ENCODE measurements at regions not wholly inside any gene's neighbourhood (a gene's known extent, or its start where the extent isn't known, plus 50 kb on each side); places are given as distances from the start of the nearest gene placed in this dataset.

DNA sequence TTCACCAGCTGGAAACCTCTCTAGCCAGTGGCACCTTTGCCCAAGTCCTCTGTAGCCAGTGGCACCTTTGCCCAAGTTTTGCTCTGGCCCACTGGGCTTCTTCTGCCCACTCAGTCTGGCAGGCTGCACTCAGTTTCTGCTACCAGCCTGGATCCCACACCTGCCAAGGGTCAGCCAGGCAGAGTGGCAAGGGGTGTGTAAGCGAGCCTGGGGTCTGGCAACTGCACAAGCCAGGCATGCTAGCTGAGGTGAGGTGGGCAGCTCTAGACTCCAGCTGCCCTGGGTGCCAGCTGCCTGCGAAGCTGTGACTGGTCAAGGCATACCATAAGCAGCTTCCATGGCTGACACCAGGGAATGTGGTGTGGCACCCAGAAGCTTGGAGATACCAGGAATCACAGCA lies 233.1 kb upstream of the DKK2 start:
- no peaks in the 10 kb centered on the region for H3K9me3 ChIP-seq (ENCODE audit: control insufficient read depth, low read length, poor library complexity, severe bottlenecking)
- Mint-ChIP-seq H3K36me3 (ENCODE audit: low read depth) (no peaks in the 10 kb centered on the region), H3K27me3 (no peaks in the 10 kb centered on the region), H3K27ac (no peak overlapping the region), H3K4me3 (no peak overlapping the region), H3K4me1 (no peaks in the 10 kb centered on the region)
- DNase-seq (no peak), ATAC-seq (no peak)

- no peaks in the 10 kb centered on the region for H3K27me3 Mint-ChIP-seq
- no peaks in the 10 kb centered on the region for H3K9me3 ChIP-seq (ENCODE audit: control insufficient read depth, low read length, poor library complexity, severe bottlenecking)
- no peaks in the 10 kb centered on the region for H3K4me1 Mint-ChIP-seq
- no peak overlapping the region for H3K4me3 Mint-ChIP-seq
- no peak for DNase-seq
- no peak for ATAC-seq
- no peaks in the 10 kb centered on the region for H3K36me3 Mint-ChIP-seq (ENCODE audit: low read depth)
- H3K27ac Mint-ChIP-seq, result no peak overlapping the region
These were observed 229.7 kb upstream of the DKK2 start for GRCh38 chr4:107265859-107266258.

GRCh38 chr4:107261241-107261874 lies 225.2 kb upstream of the DKK2 start:
- Mint-ChIP-seq H3K4me1 (no peaks in the 10 kb centered on the region), H3K4me3 (no peak overlapping the region), H3K36me3 (ENCODE audit: low read depth) (no peaks in the 10 kb centered on the region), H3K27ac (no peak overlapping the region), H3K27me3 (peaks cover 9% of the 10 kb centered on the region)
- no peak for ATAC-seq
- DNase-seq, result no peak
- no peaks in the 10 kb centered on the region for H3K9me3 ChIP-seq (ENCODE audit: control insufficient read depth, low read length, poor library complexity, severe bottlenecking)

DNA sequence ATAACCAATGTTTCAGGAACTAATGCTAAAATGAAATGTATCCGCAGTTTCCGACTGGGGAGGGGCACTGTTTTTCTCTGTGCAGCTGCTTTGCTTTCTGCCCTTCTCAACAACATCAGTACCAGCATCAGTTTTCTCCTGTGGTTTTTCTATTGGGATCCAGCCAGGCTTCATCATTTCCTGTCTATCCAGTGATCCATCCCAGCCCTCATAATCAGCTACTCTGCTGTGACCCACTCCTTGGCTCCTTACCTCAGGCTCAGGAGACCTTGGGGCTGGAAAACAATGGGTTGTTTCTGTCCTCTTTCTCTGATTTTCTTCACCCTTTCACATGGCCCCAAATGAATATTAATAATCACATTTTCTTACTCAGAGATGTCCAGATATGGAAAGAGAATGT lies 222.2 kb upstream of the DKK2 start:
- Mint-ChIP-seq H3K27me3 (peaks cover 20% of the 10 kb centered on the region), H3K36me3 (ENCODE audit: low read depth) (no peaks in the 10 kb centered on the region), H3K27ac (no peak overlapping the region), H3K4me1 (no peaks in the 10 kb centered on the region), H3K4me3 (no peak overlapping the region)
- DNase-seq (no peak), ATAC-seq (no peak)
- H3K9me3 ChIP-seq (ENCODE audit: control insufficient read depth, low read length, poor library complexity, severe bottlenecking), result no peaks in the 10 kb centered on the region

GRCh38 chr4:107255596-107255995 lies 219.5 kb upstream of the DKK2 start:
- no peak overlapping the region for H3K27ac Mint-ChIP-seq
- ATAC-seq, result no peak
- no peaks in the 10 kb centered on the region for H3K4me1 Mint-ChIP-seq
- no peak overlapping the region for H3K4me3 Mint-ChIP-seq
- H3K27me3 Mint-ChIP-seq, result peaks cover 28% of the 10 kb centered on the region
- H3K36me3 Mint-ChIP-seq (ENCODE audit: low read depth), result no peaks in the 10 kb centered on the region
- no peak for DNase-seq
- H3K9me3 ChIP-seq (ENCODE audit: control insufficient read depth, low read length, poor library complexity, severe bottlenecking), result no peaks in the 10 kb centered on the region

GRCh38 chr4:107255114-107255513 lies 219.0 kb upstream of the DKK2 start:
- no peaks in the 10 kb centered on the region for H3K4me1 Mint-ChIP-seq
- ATAC-seq (no peak), DNase-seq (no peak)
- no peaks in the 10 kb centered on the region for H3K9me3 ChIP-seq (ENCODE audit: control insufficient read depth, low read length, poor library complexity, severe bottlenecking)
- H3K4me3 Mint-ChIP-seq, result no peak overlapping the region
- H3K27ac Mint-ChIP-seq, result no peak overlapping the region
- no peaks in the 10 kb centered on the region for H3K36me3 Mint-ChIP-seq (ENCODE audit: low read depth)
- H3K27me3 Mint-ChIP-seq, result peaks cover 28% of the 10 kb centered on the region

GRCh38 chr4:107253579-107254068 lies 217.5 kb upstream of the DKK2 start:
- H3K27me3 Mint-ChIP-seq, result peaks cover 25% of the 10 kb centered on the region
- DNase-seq (no peak), ATAC-seq (no peak)
- no peak overlapping the region for H3K4me3 Mint-ChIP-seq
- H3K27ac Mint-ChIP-seq, result no peak overlapping the region
- no peaks in the 10 kb centered on the region for H3K9me3 ChIP-seq (ENCODE audit: control insufficient read depth, low read length, poor library complexity, severe bottlenecking)
- H3K36me3 Mint-ChIP-seq (ENCODE audit: low read depth), result no peaks in the 10 kb centered on the region
- no peaks in the 10 kb centered on the region for H3K4me1 Mint-ChIP-seq

DNA sequence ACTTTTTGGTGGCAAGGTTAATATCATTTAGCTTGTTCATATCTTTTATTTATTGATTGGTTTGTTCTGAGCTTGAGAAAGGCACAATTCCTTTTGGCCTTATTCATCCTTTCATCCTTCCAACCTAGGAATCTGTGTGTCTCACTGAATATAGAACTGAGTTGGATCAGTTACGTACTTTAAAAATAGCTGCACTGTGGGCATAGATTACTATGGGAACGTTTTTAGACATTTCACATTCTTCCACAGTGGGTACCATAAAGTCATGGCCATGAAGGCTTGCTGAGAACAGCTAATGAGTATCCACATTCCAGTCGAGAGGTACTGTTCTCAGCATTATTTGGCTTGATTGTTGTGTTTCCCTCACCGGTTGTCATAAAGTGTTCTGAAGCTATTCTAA lies 217.0 kb upstream of the DKK2 start:
- H3K9me3 ChIP-seq (ENCODE audit: control insufficient read depth, low read length, poor library complexity, severe bottlenecking), result no peaks in the 10 kb centered on the region
- DNase-seq, result no peak
- Mint-ChIP-seq H3K4me1 (no peaks in the 10 kb centered on the region), H3K4me3 (no peak overlapping the region), H3K27me3 (peaks cover 20% of the 10 kb centered on the region), H3K36me3 (ENCODE audit: low read depth) (no peaks in the 10 kb centered on the region), H3K27ac (no peak overlapping the region)
- ATAC-seq, result no peak

- H3K9me3 ChIP-seq (ENCODE audit: control insufficient read depth, low read length, poor library complexity, severe bottlenecking), result no peaks in the 10 kb centered on the region
- no peak for DNase-seq
- Mint-ChIP-seq H3K4me1 (no peaks in the 10 kb centered on the region), H3K27me3 (peaks cover 19% of the 10 kb centered on the region), H3K27ac (no peak overlapping the region), H3K4me3 (no peak overlapping the region), H3K36me3 (ENCODE audit: low read depth) (no peaks in the 10 kb centered on the region)
- ATAC-seq, result no peak
These were observed 216.5 kb upstream of the DKK2 start for GRCh38 chr4:107252571-107252970.

DNA sequence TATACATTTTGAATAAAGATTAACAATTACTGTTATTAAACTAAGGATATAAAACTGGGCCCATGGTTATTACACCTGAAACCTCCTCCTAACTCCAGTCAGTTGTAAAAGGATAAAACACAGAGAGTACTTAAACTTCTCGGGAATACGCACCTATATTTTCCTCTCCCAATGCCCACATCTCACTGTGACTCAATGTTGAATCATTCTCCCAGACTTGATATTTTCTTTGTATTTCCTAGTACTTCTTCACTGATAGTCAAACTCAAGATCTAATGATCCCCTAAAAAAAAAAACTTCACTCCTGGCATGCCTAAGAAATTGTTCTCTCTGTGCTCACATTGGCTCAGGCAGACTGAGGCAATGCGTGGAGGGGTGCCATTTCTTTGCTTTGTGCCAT lies 212.5 kb upstream of the DKK2 start:
- Mint-ChIP-seq H3K4me1 (no peaks in the 10 kb centered on the region), H3K36me3 (ENCODE audit: low read depth) (no peaks in the 10 kb centered on the region), H3K27me3 (peaks cover 8% of the 10 kb centered on the region), H3K4me3 (no peak overlapping the region), H3K27ac (no peak overlapping the region)
- DNase-seq, result no peak
- no peak for ATAC-seq
- H3K9me3 ChIP-seq (ENCODE audit: control insufficient read depth, low read length, poor library complexity, severe bottlenecking), result no peaks in the 10 kb centered on the region

DNA sequence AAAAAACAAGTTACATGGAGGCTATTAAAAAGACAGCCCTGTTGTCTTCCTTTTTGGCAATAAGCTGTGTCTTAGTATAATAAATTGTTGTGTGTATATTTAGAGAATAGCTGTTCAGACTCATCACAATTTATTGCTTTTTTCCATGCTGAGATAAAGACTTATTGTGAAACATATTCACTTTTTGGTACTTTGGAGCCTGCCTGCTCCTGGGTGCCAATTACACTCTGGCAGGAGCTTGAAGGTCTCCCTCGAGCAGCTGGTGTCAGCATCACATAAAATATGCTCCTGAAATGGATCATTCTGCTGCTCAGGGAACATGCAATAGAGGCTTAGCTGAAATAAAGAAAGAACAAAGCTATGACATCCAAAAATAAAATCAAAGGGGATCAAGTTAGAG lies 211.6 kb upstream of the DKK2 start:
- Mint-ChIP-seq H3K4me3 (no peak overlapping the region), H3K27me3 (peaks cover 12% of the 10 kb centered on the region), H3K36me3 (ENCODE audit: low read depth) (no peaks in the 10 kb centered on the region), H3K4me1 (no peaks in the 10 kb centered on the region), H3K27ac (no peak overlapping the region)
- ATAC-seq, result no peak
- no peak for DNase-seq
- no peaks in the 10 kb centered on the region for H3K9me3 ChIP-seq (ENCODE audit: control insufficient read depth, low read length, poor library complexity, severe bottlenecking)

GRCh38 chr4:107246761-107247160 lies 210.6 kb upstream of the DKK2 start:
- no peak for ATAC-seq
- no peaks in the 10 kb centered on the region for H3K9me3 ChIP-seq (ENCODE audit: control insufficient read depth, low read length, poor library complexity, severe bottlenecking)
- Mint-ChIP-seq H3K4me1 (no peaks in the 10 kb centered on the region), H3K27ac (no peak overlapping the region), H3K4me3 (no peak overlapping the region), H3K36me3 (ENCODE audit: low read depth) (no peaks in the 10 kb centered on the region), H3K27me3 (peaks cover 8% of the 10 kb centered on the region)
- DNase-seq, result no peak

DNA sequence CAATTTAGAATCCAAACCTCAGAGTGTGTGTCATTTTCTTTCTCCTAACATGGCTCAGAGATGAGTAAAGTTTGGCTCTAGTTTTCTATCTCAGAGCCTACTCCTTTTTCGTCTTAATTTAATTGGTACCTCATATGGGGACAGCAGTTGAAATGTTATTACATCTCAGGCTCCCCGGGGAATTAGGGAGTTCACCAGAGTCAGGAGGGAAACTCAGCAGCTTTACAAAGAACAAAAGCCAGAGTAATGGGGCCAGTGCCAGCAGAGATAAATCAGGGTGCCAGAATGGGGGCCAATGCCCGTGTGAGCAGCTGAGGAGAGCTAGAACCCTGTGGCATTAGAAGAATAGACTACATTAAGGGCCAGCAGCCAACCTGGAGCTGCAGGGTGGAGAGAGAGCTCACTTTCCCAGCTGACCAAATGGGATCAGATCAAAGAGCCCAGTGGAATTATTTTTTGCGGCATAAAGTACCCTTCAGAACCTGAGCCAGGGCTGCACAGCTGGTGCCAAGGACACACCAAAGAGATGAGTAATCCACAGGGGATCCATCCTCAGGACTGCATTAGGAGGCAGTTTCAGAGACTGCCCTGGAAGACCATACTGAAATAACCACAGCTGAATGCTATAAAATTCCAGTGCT lies 207.1 kb upstream of the DKK2 start:
- no peak overlapping the region for H3K4me3 Mint-ChIP-seq
- no peaks in the 10 kb centered on the region for H3K36me3 Mint-ChIP-seq (ENCODE audit: low read depth)
- no peaks in the 10 kb centered on the region for H3K9me3 ChIP-seq (ENCODE audit: control insufficient read depth, low read length, poor library complexity, severe bottlenecking)
- no peak for ATAC-seq
- H3K27me3 Mint-ChIP-seq, result peaks cover 8% of the 10 kb centered on the region
- H3K4me1 Mint-ChIP-seq, result no peaks in the 10 kb centered on the region
- H3K27ac Mint-ChIP-seq, result no peak overlapping the region
- no peak for DNase-seq

DNA sequence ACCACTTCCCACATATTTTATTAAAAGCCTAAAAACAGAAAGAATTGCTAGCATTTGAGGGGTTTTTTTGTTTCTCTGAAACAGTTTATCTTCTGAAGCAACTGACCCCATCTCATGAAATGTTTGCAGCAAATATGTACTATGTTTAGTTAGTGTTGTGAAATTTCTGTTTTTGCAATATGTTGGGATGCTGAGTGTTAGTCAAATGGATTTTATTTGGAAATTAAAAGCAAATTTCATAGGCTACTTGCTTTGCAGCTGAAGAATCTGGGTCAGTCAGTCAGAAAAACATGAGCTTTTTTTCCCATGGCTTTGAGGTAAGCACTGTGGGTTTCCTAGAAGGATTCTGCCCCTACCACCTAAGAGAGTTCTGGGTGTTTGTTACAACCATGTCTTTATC lies 184.9 kb upstream of the DKK2 start:
- ATAC-seq, result no peak
- Mint-ChIP-seq H3K4me1 (no peaks in the 10 kb centered on the region), H3K27ac (no peak overlapping the region), H3K27me3 (peaks cover 6% of the 10 kb centered on the region), H3K4me3 (no peak overlapping the region), H3K36me3 (ENCODE audit: low read depth) (no peaks in the 10 kb centered on the region)
- H3K9me3 ChIP-seq (ENCODE audit: control insufficient read depth, low read length, poor library complexity, severe bottlenecking), result no peaks in the 10 kb centered on the region
- DNase-seq, result no peak
